ENCODE measurements at regions not wholly inside any gene's neighbourhood (a gene's known extent, or its start where the extent isn't known, plus 50 kb on each side); places are given as distances from the start of the nearest gene placed in this dataset.

DNA sequence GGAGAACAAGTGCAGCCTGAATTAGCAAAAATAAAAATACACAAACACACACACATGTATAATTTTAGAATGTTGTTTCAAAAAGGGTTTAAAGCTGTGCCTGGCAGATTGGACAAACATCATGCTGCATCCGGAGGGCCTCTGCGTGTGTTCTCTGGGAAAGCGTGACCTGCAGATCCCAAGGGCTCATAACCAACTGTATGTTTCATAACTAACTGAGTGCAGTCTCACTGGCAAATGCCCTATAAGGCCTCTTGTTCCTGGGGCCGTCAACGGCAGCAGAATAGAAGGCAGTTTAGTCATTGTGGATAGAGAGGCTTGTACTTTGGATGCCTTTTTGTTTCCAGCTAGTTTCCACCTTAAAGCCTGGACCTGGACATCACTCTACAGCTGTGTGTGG is 243.8 kb upstream of the KIAA1217 start:
- Histone ChIP-seq H3K27me3 (ENCODE audit: insufficient read depth, low read length, poor library complexity) (no peaks in the 10 kb centered on the region), H4K20me1 (ENCODE audit: insufficient read depth, low read length) (no peaks in the 10 kb centered on the region), H2AFZ (ENCODE audit: low read depth, low read length) (no peak overlapping the region), H3K4me3 (ENCODE audit: low read depth in 1 of 2, low read length in 2 of 2) (no peak overlapping the region), H3K4me2 (ENCODE audit: insufficient read depth, low read length) (no peak overlapping the region), H3K79me2 (ENCODE audit: insufficient read depth, low read length) (no peaks in the 10 kb centered on the region), H3K4me1 (ENCODE audit: insufficient read depth, low read length) (no peaks in the 10 kb centered on the region), H3K9ac (ENCODE audit: low read depth, low read length) (no peak overlapping the region), H3K27ac (ENCODE audit: low read length) (no peak overlapping the region), H3K9me3 (ENCODE audit: insufficient read depth, low read length, severe bottlenecking) (no peaks in the 10 kb centered on the region), H3K36me3 (ENCODE audit: insufficient read depth, low read length) (no peaks in the 10 kb centered on the region)
- TF ChIP-seq, protein P1, sequence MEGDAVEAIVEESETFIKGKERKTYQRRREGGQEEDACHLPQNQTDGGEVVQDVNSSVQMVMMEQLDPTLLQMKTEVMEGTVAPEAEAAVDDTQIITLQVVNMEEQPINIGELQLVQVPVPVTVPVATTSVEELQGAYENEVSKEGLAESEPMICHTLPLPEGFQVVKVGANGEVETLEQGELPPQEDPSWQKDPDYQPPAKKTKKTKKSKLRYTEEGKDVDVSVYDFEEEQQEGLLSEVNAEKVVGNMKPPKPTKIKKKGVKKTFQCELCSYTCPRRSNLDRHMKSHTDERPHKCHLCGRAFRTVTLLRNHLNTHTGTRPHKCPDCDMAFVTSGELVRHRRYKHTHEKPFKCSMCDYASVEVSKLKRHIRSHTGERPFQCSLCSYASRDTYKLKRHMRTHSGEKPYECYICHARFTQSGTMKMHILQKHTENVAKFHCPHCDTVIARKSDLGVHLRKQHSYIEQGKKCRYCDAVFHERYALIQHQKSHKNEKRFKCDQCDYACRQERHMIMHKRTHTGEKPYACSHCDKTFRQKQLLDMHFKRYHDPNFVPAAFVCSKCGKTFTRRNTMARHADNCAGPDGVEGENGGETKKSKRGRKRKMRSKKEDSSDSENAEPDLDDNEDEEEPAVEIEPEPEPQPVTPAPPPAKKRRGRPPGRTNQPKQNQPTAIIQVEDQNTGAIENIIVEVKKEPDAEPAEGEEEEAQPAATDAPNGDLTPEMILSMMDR (IDR thresholded peaks at IDR 0.05; ENCODE audit: borderline replicate concordance, extremely low read depth, low read length, poor library complexity, severe bottlenecking), result no peak
- no peak for TF ChIP-seq EZH2 (IDR thresholded peaks at IDR 0.05; ENCODE audit: borderline replicate concordance, low read depth, low read length, severe bottlenecking)
- ATAC-seq (ENCODE audit: insufficient read depth, low read depth) (no peak), DNase-seq (no peak)

DNA sequence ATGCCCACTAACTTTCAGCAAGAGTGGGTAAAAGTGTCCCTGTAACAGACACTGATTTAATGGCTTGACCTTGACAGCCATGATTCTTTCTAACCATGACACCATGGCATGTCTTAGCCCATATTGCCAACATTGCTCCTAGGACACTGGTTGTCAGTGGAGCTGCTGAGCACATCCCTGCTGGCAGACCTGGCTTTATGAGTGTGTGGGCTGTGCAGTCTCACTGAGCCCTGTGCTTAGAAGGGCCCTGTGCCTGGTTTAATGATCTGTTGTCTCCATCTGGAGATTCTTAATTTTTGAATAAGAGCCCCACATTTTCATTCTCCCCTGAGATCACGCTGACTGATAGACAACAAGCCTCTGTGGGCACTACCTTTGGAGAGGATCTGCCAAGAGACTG is 243.1 kb upstream of the KIAA1217 start:
- no peaks in the 10 kb centered on the region for H3K27me3 ChIP-seq (ENCODE audit: insufficient read depth, low read length, poor library complexity)
- H3K27ac ChIP-seq (ENCODE audit: low read length), result no peak overlapping the region
- H3K4me1 ChIP-seq (ENCODE audit: insufficient read depth, low read length), result no peaks in the 10 kb centered on the region
- no peaks in the 10 kb centered on the region for H4K20me1 ChIP-seq (ENCODE audit: insufficient read depth, low read length)
- no peaks in the 10 kb centered on the region for H3K9me3 ChIP-seq (ENCODE audit: insufficient read depth, low read length, severe bottlenecking)
- H3K4me3 ChIP-seq (ENCODE audit: low read depth in 1 of 2, low read length in 2 of 2), result no peak overlapping the region
- H2AFZ ChIP-seq (ENCODE audit: low read depth, low read length), result no peak overlapping the region
- no peaks in the 10 kb centered on the region for H3K79me2 ChIP-seq (ENCODE audit: insufficient read depth, low read length)
- no peak overlapping the region for H3K4me2 ChIP-seq (ENCODE audit: insufficient read depth, low read length)
- H3K36me3 ChIP-seq (ENCODE audit: insufficient read depth, low read length), result no peaks in the 10 kb centered on the region
- no peak overlapping the region for H3K9ac ChIP-seq (ENCODE audit: low read depth, low read length)
- TF ChIP-seq EZH2 (IDR thresholded peaks at IDR 0.05; ENCODE audit: borderline replicate concordance, low read depth, low read length, severe bottlenecking), result no peak
- TF ChIP-seq, protein P1 (IDR thresholded peaks at IDR 0.05; ENCODE audit: borderline replicate concordance, extremely low read depth, low read length, poor library complexity, severe bottlenecking), result no peak
- no peak for DNase-seq
- no peak for ATAC-seq (ENCODE audit: insufficient read depth, low read depth)

DNA sequence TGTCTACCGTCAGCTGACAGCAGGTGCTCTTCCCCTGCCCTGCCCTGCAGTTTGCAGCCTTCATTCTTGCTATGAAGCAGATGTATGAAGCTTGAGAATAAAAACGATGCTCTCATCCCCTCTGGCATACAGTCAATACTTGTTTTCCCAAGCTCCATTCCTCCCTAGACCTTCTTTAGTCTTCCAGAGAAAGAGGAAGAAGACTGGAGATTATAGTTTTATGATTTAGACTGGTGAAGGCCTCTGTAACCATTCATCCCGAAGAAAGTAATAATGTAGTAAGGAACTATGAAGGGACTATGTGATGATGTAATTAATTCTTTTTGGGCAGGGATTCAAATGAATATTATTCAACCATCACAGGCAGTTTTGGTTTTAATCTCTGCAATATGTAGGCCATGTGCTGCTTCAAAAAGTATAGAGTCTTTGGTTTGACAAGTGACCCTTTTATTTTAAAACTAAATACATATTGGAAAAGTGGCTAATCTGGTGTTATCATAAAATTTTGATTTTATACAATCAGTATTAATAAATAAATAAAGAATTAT is 242.4 kb upstream of the KIAA1217 start:
- TF ChIP-seq, protein P1 (IDR thresholded peaks at IDR 0.05; ENCODE audit: borderline replicate concordance, extremely low read depth, low read length, poor library complexity, severe bottlenecking), result no peak

DNA sequence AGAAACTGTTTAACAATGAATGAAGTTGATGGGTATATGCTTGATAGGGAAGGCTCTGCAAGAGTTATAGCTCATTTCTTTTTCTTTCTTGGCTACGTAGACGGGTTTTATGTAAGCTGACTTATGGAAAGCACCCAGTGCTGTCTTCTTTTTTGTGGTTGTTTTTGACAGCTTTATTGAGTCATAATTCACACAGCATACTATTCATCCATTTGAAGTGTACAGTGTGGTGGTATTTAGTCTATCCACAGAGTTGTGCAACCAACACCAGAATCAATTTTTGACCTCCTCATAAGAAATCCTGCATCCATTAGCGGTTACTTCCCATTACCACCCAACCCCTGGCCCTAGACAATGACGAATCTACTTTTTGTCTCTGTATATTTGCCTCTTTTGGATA is 240.6 kb upstream of the KIAA1217 start:
- H3K27me3 ChIP-seq (ENCODE audit: insufficient read depth, low read length, poor library complexity), result no peaks in the 10 kb centered on the region
- no peak for TF ChIP-seq EZH2 (IDR thresholded peaks at IDR 0.05; ENCODE audit: borderline replicate concordance, low read depth, low read length, severe bottlenecking)
- TF ChIP-seq, protein P1 (IDR thresholded peaks at IDR 0.05; ENCODE audit: borderline replicate concordance, extremely low read depth, low read length, poor library complexity, severe bottlenecking), result no peak
- no peaks in the 10 kb centered on the region for H3K79me2 ChIP-seq (ENCODE audit: insufficient read depth, low read length)
- no peak overlapping the region for H3K27ac ChIP-seq (ENCODE audit: low read length)
- no peaks in the 10 kb centered on the region for H3K36me3 ChIP-seq (ENCODE audit: insufficient read depth, low read length)
- ATAC-seq (ENCODE audit: insufficient read depth, low read depth) (no peak), DNase-seq (no peak)
- no peaks in the 10 kb centered on the region for H4K20me1 ChIP-seq (ENCODE audit: insufficient read depth, low read length)
- no peak overlapping the region for H3K4me2 ChIP-seq (ENCODE audit: insufficient read depth, low read length)
- no peak overlapping the region for H3K9ac ChIP-seq (ENCODE audit: low read depth, low read length)
- H3K4me1 ChIP-seq (ENCODE audit: insufficient read depth, low read length), result no peaks in the 10 kb centered on the region
- H2AFZ ChIP-seq (ENCODE audit: low read depth, low read length), result no peak overlapping the region
- H3K4me3 ChIP-seq (ENCODE audit: low read depth in 1 of 2, low read length in 2 of 2), result no peak overlapping the region
- no peaks in the 10 kb centered on the region for H3K9me3 ChIP-seq (ENCODE audit: insufficient read depth, low read length, severe bottlenecking)

More for the DNA sequence above, 242.4 kb upstream of the KIAA1217 start:
- H2AFZ ChIP-seq (ENCODE audit: low read depth, low read length), result no peak overlapping the region
- H3K4me3 ChIP-seq (ENCODE audit: low read depth in 1 of 2, low read length in 2 of 2), result no peak overlapping the region
- no peaks in the 10 kb centered on the region for H3K4me1 ChIP-seq (ENCODE audit: insufficient read depth, low read length)
- H3K4me2 ChIP-seq (ENCODE audit: insufficient read depth, low read length), result no peak overlapping the region
- no peaks in the 10 kb centered on the region for H3K27me3 ChIP-seq (ENCODE audit: insufficient read depth, low read length, poor library complexity)
- no peaks in the 10 kb centered on the region for H3K79me2 ChIP-seq (ENCODE audit: insufficient read depth, low read length)
- H3K27ac ChIP-seq (ENCODE audit: low read length), result no peak overlapping the region
- no peaks in the 10 kb centered on the region for H3K36me3 ChIP-seq (ENCODE audit: insufficient read depth, low read length)
- DNase-seq, result no peak
- no peaks in the 10 kb centered on the region for H3K9me3 ChIP-seq (ENCODE audit: insufficient read depth, low read length, severe bottlenecking)
- no peaks in the 10 kb centered on the region for H4K20me1 ChIP-seq (ENCODE audit: insufficient read depth, low read length)
- H3K9ac ChIP-seq (ENCODE audit: low read depth, low read length), result no peak overlapping the region
- no peak for ATAC-seq (ENCODE audit: insufficient read depth, low read depth)

Measured in DND-41 (cell line).